IMR-90 (cell line): ENCODE measurements at regions not wholly inside any gene's neighbourhood (a gene's known extent, or its start where the extent isn't known, plus 50 kb on each side); places are given as distances from the start of the nearest gene placed in this dataset.

Experiments used
- ATAC-seq: fragments of 200-7000 bp; cut with Tn5 transposase; 2 replicates; pipeline ENCODE4 v1.9.1; 2020; ENCODE audit warnings: low read depth, mild to moderate bottlenecking, moderate library complexity
- BruUV-seq: library from RNA; stranded (reverse); fragments of 400-500 nt; replicated peaks from 2 replicates; lab custom pipeline; 2021; lab: Mats Ljungman, UMichigan
- CTCF ChIA-PET: fragments of 300-600 bp; formaldehyde crosslinking; extraction: SDS; loops from one replicate; lab custom pipeline; 2021; ENCODE audit warnings: antibody characterized with exemption; lab: Yijun Ruan, JAX
- POLR2A ChIA-PET: fragments of 300-600 bp; sonication (Branson Sonifier 250); formaldehyde crosslinking; loops from one replicate; lab custom pipeline; 2022; ENCODE audit warnings: antibody characterized with exemption; ENCODE audit not compliant: unreplicated experiment; lab: Charles Lee
- DNase-seq: peaks from one replicate; pipeline ENCODE4 v3.0.0; 2013
- H2AFZ ChIP-seq: replicated peaks from 2 replicates; pipeline ENCODE3; 2013; ENCODE audit warnings: low read length, mild to moderate bottlenecking; ENCODE audit not compliant: poor library complexity
- H2AK5ac ChIP-seq: 2 replicates; pipeline ENCODE4 v1.6.1; 2013; ENCODE audit warnings: low read depth, low read length, inconsistent platforms
- H2AK9ac ChIP-seq: replicated peaks from 2 replicates; pipeline ENCODE3; 2013; ENCODE audit warnings: mild to moderate bottlenecking, low read depth, low read length, moderate library complexity; ENCODE audit not compliant: poor library complexity
- H2BK120ac ChIP-seq: 2 replicates; pipeline ENCODE4 v1.6.1; 2013; ENCODE audit warnings: low read depth, low read length, inconsistent platforms
- H2BK15ac ChIP-seq: 3 replicates; pipeline ENCODE4 v1.6.1; 2013; ENCODE audit warnings: low read depth, low read length, inconsistent platforms
- H2BK20ac ChIP-seq: 2 replicates; pipeline ENCODE4 v1.6.1; 2013; ENCODE audit warnings: low read depth, mild to moderate bottlenecking, inconsistent platforms, low read length, moderate library complexity
- H2BK5ac ChIP-seq: 2 replicates; pipeline ENCODE4 v1.6.1; 2013; ENCODE audit warnings: mild to moderate bottlenecking, low read depth, low read length, inconsistent platforms; ENCODE audit not compliant: poor library complexity, severe bottlenecking
- H3K14ac ChIP-seq: replicated peaks from 2 replicates; pipeline ENCODE4 v1.6.1; 2013; ENCODE audit warnings: low read depth, low read length, inconsistent platforms
- H3K18ac ChIP-seq: 2 replicates; pipeline ENCODE4 v1.6.1; 2013; ENCODE audit warnings: low read depth, low read length, control low read depth
- H3K23ac ChIP-seq: 2 replicates; pipeline ENCODE4 v1.6.1; 2013; ENCODE audit warnings: low read depth, low read length, inconsistent platforms
- H3K27ac ChIP-seq: 2 replicates; pipeline ENCODE4 v1.5.1; 2013; ENCODE audit warnings: mild to moderate bottlenecking, control low read depth, low read length; ENCODE audit not compliant: insufficient read depth
- H3K27me3 ChIP-seq: 2 replicates; pipeline ENCODE4 v1.6.1; 2013; ENCODE audit warnings: low read length; ENCODE audit not compliant: control insufficient read depth, insufficient read depth
- H3K36me3 ChIP-seq: 2 replicates; pipeline ENCODE4 v1.6.1; 2013; ENCODE audit warnings: low read length, mixed read lengths; ENCODE audit not compliant: control insufficient read depth, insufficient read depth
- H3K4ac ChIP-seq: 2 replicates; pipeline ENCODE4 v1.6.1; 2013; ENCODE audit warnings: low read depth, low read length, inconsistent platforms
- H3K4me1 ChIP-seq: 2 replicates; pipeline ENCODE4 v1.6.1; 2013; ENCODE audit warnings: low read length, mixed read lengths; ENCODE audit not compliant: control insufficient read depth, insufficient read depth
- H3K4me2 ChIP-seq: 2 replicates; pipeline ENCODE4 v1.6.1; 2013; ENCODE audit warnings: low read depth, mild to moderate bottlenecking, control low read depth, low read length, moderate library complexity
- H3K4me3 ChIP-seq: 2 replicates; pipeline ENCODE4 v1.5.1; 2013; ENCODE audit warnings: low read depth, mild to moderate bottlenecking, control low read depth, low read length, moderate library complexity; ENCODE audit not compliant: insufficient read depth
- H3K56ac ChIP-seq: 2 replicates; pipeline ENCODE4 v1.6.1; 2013; ENCODE audit warnings: low read length, inconsistent platforms; ENCODE audit not compliant: insufficient read depth; ENCODE audit errors: extremely low read depth
- H3K79me1 ChIP-seq, 2 experiments: 2 replicates each; pipeline ENCODE4 v1.6.1; 2013; ENCODE audit warnings: low read length in 2 of 2, inconsistent platforms in 1 of 2, low read depth in 1 of 2
- H3K9ac ChIP-seq: 2 replicates; pipeline ENCODE4 v1.6.1; 2013; ENCODE audit warnings: low read depth, low read length, control low read depth
- H3K9me1 ChIP-seq: 2 replicates; pipeline ENCODE4 v1.6.1; 2013; ENCODE audit warnings: low read length, inconsistent platforms; ENCODE audit not compliant: insufficient read depth
- H3K9me3 ChIP-seq: 2 replicates; pipeline ENCODE4 v1.6.1; 2013; ENCODE audit warnings: low read length; ENCODE audit not compliant: control insufficient read depth, insufficient read depth
- H4K20me1 ChIP-seq: 2 replicates; pipeline ENCODE4 v1.6.1; 2013; ENCODE audit warnings: low read length, inconsistent platforms; ENCODE audit not compliant: insufficient read depth
- H4K5ac ChIP-seq: 2 replicates; pipeline ENCODE4 v1.6.1; 2013; ENCODE audit warnings: mild to moderate bottlenecking, low read depth, low read length, control low read depth
- H4K8ac ChIP-seq, 2 experiments: 2 replicates each; pipeline ENCODE4 v1.6.1; 2013; ENCODE audit warnings: low read depth in 2 of 2, low read length in 2 of 2, control low read depth in 1 of 2, inconsistent platforms in 1 of 2
- H4K91ac ChIP-seq: 2 replicates; pipeline ENCODE4 v1.6.1; 2013; ENCODE audit warnings: low read depth, low read length, inconsistent platforms; ENCODE audit not compliant: insufficient read depth
- BHLHE40 ChIP-seq: fragments of 150-350 bp; IDR thresholded peaks from 2 replicates; pipeline ENCODE4 v1.6.1; 2016; ENCODE audit warnings: mild to moderate bottlenecking, low read depth, low read length
- CEBPB ChIP-seq: IDR thresholded peaks from 2 replicates; pipeline ENCODE4 v1.6.1; 2012; ENCODE audit warnings: low read depth, low read length, improper control_type of control experiment
- CHD1 ChIP-seq: IDR thresholded peaks from 2 replicates; pipeline ENCODE4 v1.6.1; 2012; ENCODE audit warnings: low read depth, low read length, improper control_type of control experiment
- CTCF ChIP-seq: conservative IDR thresholded peaks from 2 replicates; pipeline ENCODE4 v1.5.1; 2012; ENCODE audit warnings: mild to moderate bottlenecking, low read depth, low read length, improper control_type of control experiment
- ELK1 ChIP-seq: fragments of 150-350 bp; IDR thresholded peaks from 2 replicates; pipeline ENCODE4 v1.6.1; 2016; ENCODE audit warnings: low read depth, mild to moderate bottlenecking, low read length, moderate library complexity, borderline replicate concordance
- FOS ChIP-seq: fragments of 150-350 bp; IDR thresholded peaks from 2 replicates; pipeline ENCODE4 v1.6.1; 2016; ENCODE audit warnings: low read depth, low read length
- MAFK ChIP-seq: IDR thresholded peaks from 2 replicates; pipeline ENCODE4 v1.6.1; 2012; ENCODE audit warnings: low read depth, low read length, improper control_type of control experiment
- MAZ ChIP-seq: IDR thresholded peaks from 2 replicates; pipeline ENCODE4 v1.6.1; 2012; ENCODE audit warnings: low read depth, mild to moderate bottlenecking, low read length, improper control_type of control experiment, moderate library complexity, borderline replicate concordance
- MXI1 ChIP-seq: IDR thresholded peaks from 2 replicates; pipeline ENCODE4 v1.6.1; 2012; ENCODE audit warnings: low read depth, mild to moderate bottlenecking, low read length, moderate library complexity, borderline replicate concordance
- NFE2L2 ChIP-seq: fragments of 150-350 bp; IDR thresholded peaks from 2 replicates; pipeline ENCODE4 v1.6.1; 2016; ENCODE audit warnings: low read depth, mild to moderate bottlenecking, low read length
- POLR2A ChIP-seq: IDR thresholded peaks from 2 replicates; pipeline ENCODE4 v1.6.1; 2012; ENCODE audit warnings: mild to moderate bottlenecking, low read depth, low read length
- RAD21 ChIP-seq: IDR thresholded peaks from 2 replicates; pipeline ENCODE4 v1.6.1; 2012; ENCODE audit warnings: low read length, improper control_type of control experiment
- RCOR1 ChIP-seq: IDR thresholded peaks from 2 replicates; pipeline ENCODE4 v1.6.1; 2012; ENCODE audit warnings: mild to moderate bottlenecking, low read length, improper control_type of control experiment; ENCODE audit not compliant: insufficient replicate concordance
- RFX5 ChIP-seq: IDR thresholded peaks from 2 replicates; pipeline ENCODE4 v1.8.0; 2012; ENCODE audit warnings: low read depth, mild to moderate bottlenecking, low read length, moderate library complexity
- SMC3 ChIP-seq: fragments of 150-350 bp; IDR thresholded peaks from 2 replicates; pipeline ENCODE4 v1.6.1; 2016; ENCODE audit warnings: low read depth, mild to moderate bottlenecking, antibody characterized with exemption, low read length, moderate library complexity
- USF2 ChIP-seq: fragments of 150-350 bp; IDR thresholded peaks from 2 replicates; pipeline ENCODE4 v1.6.1; 2017; ENCODE audit warnings: mild to moderate bottlenecking, antibody characterized with exemption, low read length, low read depth
- WGBS, 2 experiments: methylation state at CpG; one replicate each; pipeline versions ENCODE4 v1.1.5 to v1.1.7; 2013; ENCODE audit warnings: missing lambda C conversion rate in 2 of 2; ENCODE audit not compliant: insufficient read length in 1 of 2; ENCODE audit errors: extremely low coverage in 2 of 2; 5-methylcytosine and 5-hydroxymethylcytosine counted together
- dilution Hi-C: fragments of 300-500 bp; cut with HindIII; formaldehyde crosslinking; loops from one replicate; pipeline ENCODE4 v1.14.3; 2018; ENCODE audit warnings: low sequenced_read_pairs; ENCODE audit not compliant: unreplicated experiment
- in situ Hi-C: fragments of 300-500 bp; cut with MboI; formaldehyde crosslinking; loops from 3 replicates; pipeline ENCODE4 v1.14.3; 2019; ENCODE audit warnings: low sequenced_read_pairs, inconsistent platforms, mixed read lengths
- intact Hi-C: fragments of 100-400 bp; cut with micrococcal nuclease; formaldehyde crosslinking; loops from 2 replicates; pipeline ENCODE4 v1.10.0; 2022

GRCh38 chr21:18114810-18115209 is 129.8 kb upstream of the CHODL start:
- POLR2A ChIA-PET: no interaction called here
- CTCF ChIA-PET: no interaction called here
- H3K27me3 ChIP-seq: no peaks in the 10 kb centered on the region

More at GRCh38 chr21:18114810-18115209, 129.8 kb upstream of the CHODL start:
- no peaks in the 10 kb centered on the region for H4K20me1 ChIP-seq
- no peak overlapping the region for H3K56ac ChIP-seq
- H2BK15ac ChIP-seq: no peak overlapping the region
- no peak overlapping the region for H2BK5ac ChIP-seq
- no peak for ATAC-seq
- no peak overlapping the region for H2AK5ac ChIP-seq
- no peak overlapping the region for H2BK20ac ChIP-seq
- no peak overlapping the region for H3K4me3 ChIP-seq
- WGBS, 2 experiments: no CpG with 5 or more reads among the region's 1 CpG
- peaks cover 12% of the 10 kb centered on the region for H3K9me3 ChIP-seq
- dilution Hi-C loops (no loop called here), intact Hi-C loops (no loop called here), in situ Hi-C loops (no loop called here)
- no peak overlapping the region for H3K23ac ChIP-seq
- H4K5ac ChIP-seq: no peak overlapping the region
- H3K9me1 ChIP-seq: no peaks in the 10 kb centered on the region
- no peak overlapping the region for H3K18ac ChIP-seq
- H2AK9ac ChIP-seq: no peak overlapping the region
- H3K27ac ChIP-seq: no peak overlapping the region
- no TSS peak for BruUV-seq
- H2AFZ ChIP-seq: no peak overlapping the region
- no peak overlapping the region for H3K14ac ChIP-seq
- H2BK120ac ChIP-seq: no peak overlapping the region
- H3K36me3 ChIP-seq: no peaks in the 10 kb centered on the region
- no peak overlapping the region for H3K4ac ChIP-seq
- no peak for DNase-seq
- no peaks in the 10 kb centered on the region for H3K79me1 ChIP-seq
- no peak overlapping the region for H4K91ac ChIP-seq
- no peak overlapping the region for H4K8ac ChIP-seq
- TF ChIP-seq CTCF: no peak
- no peak for TF ChIP-seq NFE2L2
- TF ChIP-seq CEBPB: no peak
- TF ChIP-seq FOS: no peak
- TF ChIP-seq BHLHE40: no peak
- no peak for TF ChIP-seq CHD1
- TF ChIP-seq POLR2A: no peak
- TF ChIP-seq USF2: no peak
- TF ChIP-seq SMC3: no peak
- TF ChIP-seq RAD21: no peak
- TF ChIP-seq RCOR1: no peak
- TF ChIP-seq MAFK: no peak
- TF ChIP-seq MAZ: no peak
- no peak for TF ChIP-seq ELK1
- no peak for TF ChIP-seq RFX5
- TF ChIP-seq MXI1: no peak
- no peak overlapping the region for H3K9ac ChIP-seq
- no peaks in the 10 kb centered on the region for H3K4me1 ChIP-seq
- H3K4me2 ChIP-seq: no peak overlapping the region
